ENCODE measurements at regions not wholly inside any gene's neighbourhood (a gene's known extent, or its start where the extent isn't known, plus 50 kb on each side); places are given as distances from the start of the nearest gene placed in this dataset.

DNA sequence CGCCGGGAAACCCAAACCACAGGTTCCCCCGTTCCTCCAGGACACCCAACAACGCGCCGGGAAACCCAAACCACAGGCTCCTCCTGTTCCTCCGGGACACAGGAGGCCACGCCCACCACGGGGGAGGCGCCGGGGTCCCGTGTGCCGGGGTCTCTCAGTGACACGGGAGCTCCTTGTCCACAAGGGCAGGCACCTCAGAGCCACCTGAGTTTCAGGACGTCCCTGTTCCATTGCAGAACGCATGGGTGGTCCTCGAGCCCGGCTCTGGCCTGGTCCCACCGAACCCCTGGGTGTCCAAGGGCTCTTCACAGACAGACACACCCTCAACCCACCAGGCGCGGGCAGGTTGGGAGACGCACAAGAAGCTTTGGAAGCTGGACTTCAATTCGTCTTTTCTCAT lies 57.6 kb upstream of the ADGRA1 start:
- Histone ChIP-seq H3K4me1 (ENCODE audit: insufficient read depth, low read length) (no peaks in the 10 kb centered on the region), H3K27me3 (ENCODE audit: insufficient read depth, low read length, poor library complexity, severe bottlenecking) (no peaks in the 10 kb centered on the region), H3K27ac (ENCODE audit: low read depth, low read length) (no peak overlapping the region), H3K4me3 (ENCODE audit: low read length) (no peak overlapping the region), H3K36me3 (ENCODE audit: insufficient read depth, low read length) (no peaks in the 10 kb centered on the region), H3K9me3 (ENCODE audit: low read length) (no peaks in the 10 kb centered on the region)
- Mint-ChIP-seq H3K27me3 (peaks cover 0 to 1% of the 10 kb centered on the region in 2 donors), H3K9me3 (no peaks in the 10 kb centered on the region), H3K36me3 (no peaks in the 10 kb centered on the region), H3K4me3 (no peak overlapping the region), H3K4me1 (no peaks in the 10 kb centered on the region), H3K27ac (no peak overlapping the region)
- ChIA-PET CTCF (no interaction called here), POLR2A (no interaction called here)
- DNase-seq, result no peak

DNA sequence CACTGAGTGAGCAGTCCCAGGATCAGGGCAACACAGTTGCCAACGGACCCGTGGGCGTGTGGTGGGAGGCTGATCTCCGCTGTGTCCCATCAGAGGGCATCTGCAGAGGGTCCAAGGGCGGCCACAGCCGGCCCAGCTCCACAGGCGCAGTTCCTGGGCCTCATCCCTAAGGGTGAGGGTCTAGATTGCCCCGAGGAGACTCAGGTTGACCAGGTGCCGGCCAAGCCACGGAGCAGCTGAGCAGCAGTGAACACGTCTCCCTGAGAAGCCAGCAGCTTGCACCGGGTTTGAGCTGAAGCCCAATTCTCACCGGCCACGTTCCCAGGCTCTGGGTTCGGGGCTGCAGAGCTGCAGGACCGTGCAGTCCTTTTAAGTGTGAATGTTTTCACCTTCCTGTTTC lies 58.8 kb upstream of the ADGRA1 start:
- ChIA-PET CTCF (no interaction called here), POLR2A (no interaction called here)
- Histone ChIP-seq H3K4me3 (ENCODE audit: low read length) (no peak overlapping the region), H3K36me3 (ENCODE audit: insufficient read depth, low read length) (no peaks in the 10 kb centered on the region), H3K27ac (ENCODE audit: low read depth, low read length) (no peak overlapping the region), H3K27me3 (ENCODE audit: insufficient read depth, low read length, poor library complexity, severe bottlenecking) (no peaks in the 10 kb centered on the region), H3K4me1 (ENCODE audit: insufficient read depth, low read length) (no peaks in the 10 kb centered on the region), H3K9me3 (ENCODE audit: low read length) (no peaks in the 10 kb centered on the region)
- Mint-ChIP-seq H3K27me3 (peaks cover 0 to 1% of the 10 kb centered on the region in 2 donors), H3K27ac (no peak overlapping the region), H3K4me3 (no peak overlapping the region), H3K36me3 (no peaks in the 10 kb centered on the region), H3K9me3 (no peaks in the 10 kb centered on the region), H3K4me1 (no peaks in the 10 kb centered on the region)
- no peak for DNase-seq

DNA sequence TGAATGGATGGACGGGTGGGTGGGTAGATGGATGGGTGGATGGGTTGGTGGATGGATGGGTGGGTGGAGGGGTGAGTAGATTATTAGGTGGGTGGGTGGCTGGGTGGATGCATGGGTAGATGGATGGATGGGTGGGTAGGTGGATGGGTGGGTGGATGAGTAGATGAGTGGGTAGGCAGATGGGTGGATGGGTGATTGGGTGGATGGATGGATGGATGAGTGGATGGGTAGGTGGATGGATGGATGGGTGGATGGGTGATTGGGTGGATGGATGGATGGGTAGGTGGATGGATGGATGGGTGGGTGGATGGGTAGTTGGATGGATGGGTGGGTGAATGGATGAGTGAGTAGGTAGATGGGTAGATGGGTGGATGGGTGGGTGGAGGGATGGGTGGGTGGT lies 59.6 kb upstream of the ADGRA1 start:
- Mint-ChIP-seq H3K4me1 (no peaks in the 10 kb centered on the region), H3K27ac (no peak overlapping the region), H3K4me3 (no peak overlapping the region), H3K27me3 (peaks cover 0 to 1% of the 10 kb centered on the region in 2 donors), H3K9me3 (no peaks in the 10 kb centered on the region), H3K36me3 (no peaks in the 10 kb centered on the region)
- Histone ChIP-seq H3K9me3 (ENCODE audit: low read length) (no peaks in the 10 kb centered on the region), H3K27ac (ENCODE audit: low read depth, low read length) (no peak overlapping the region), H3K4me3 (ENCODE audit: low read length) (no peak overlapping the region), H3K36me3 (ENCODE audit: insufficient read depth, low read length) (no peaks in the 10 kb centered on the region), H3K27me3 (ENCODE audit: insufficient read depth, low read length, poor library complexity, severe bottlenecking) (no peaks in the 10 kb centered on the region), H3K4me1 (ENCODE audit: insufficient read depth, low read length) (no peaks in the 10 kb centered on the region)
- ChIA-PET CTCF (no interaction called here), POLR2A (no interaction called here)
- no peak for DNase-seq

DNA sequence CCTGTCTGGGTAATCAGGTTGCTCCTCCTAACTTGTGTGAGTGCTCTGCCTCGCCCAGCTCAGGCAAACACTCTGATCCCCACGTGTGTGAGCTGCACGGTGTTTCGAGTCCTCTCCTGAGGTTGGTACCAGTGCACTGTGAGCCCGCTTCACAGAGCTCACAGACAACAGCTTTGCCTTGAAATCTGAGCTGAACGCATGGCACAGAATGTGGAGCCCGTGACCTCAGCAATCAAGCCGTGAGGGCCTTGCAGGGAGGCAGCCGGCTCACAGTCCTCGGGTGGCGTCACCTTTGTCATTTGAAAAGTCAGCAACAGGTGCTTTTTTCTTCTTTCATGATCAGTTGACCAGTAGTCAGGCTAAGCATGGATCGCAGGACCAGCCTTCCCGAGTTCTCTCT lies 60.2 kb upstream of the ADGRA1 start:
- Mint-ChIP-seq H3K36me3 (no peaks in the 10 kb centered on the region), H3K9me3 (no peaks in the 10 kb centered on the region), H3K4me1 (no peaks in the 10 kb centered on the region), H3K4me3 (no peak overlapping the region), H3K27me3 (no peaks in the 10 kb centered on the region), H3K27ac (no peak overlapping the region)
- Histone ChIP-seq H3K36me3 (ENCODE audit: insufficient read depth, low read length) (no peaks in the 10 kb centered on the region), H3K9me3 (ENCODE audit: low read length) (no peaks in the 10 kb centered on the region), H3K4me1 (ENCODE audit: insufficient read depth, low read length) (no peaks in the 10 kb centered on the region), H3K27me3 (ENCODE audit: insufficient read depth, low read length, poor library complexity, severe bottlenecking) (no peaks in the 10 kb centered on the region), H3K27ac (ENCODE audit: low read depth, low read length) (no peak overlapping the region), H3K4me3 (ENCODE audit: low read length) (no peak overlapping the region)
- DNase-seq, result no peak
- CTCF ChIA-PET, result no interaction called here
- POLR2A ChIA-PET, result no interaction called here

DNA sequence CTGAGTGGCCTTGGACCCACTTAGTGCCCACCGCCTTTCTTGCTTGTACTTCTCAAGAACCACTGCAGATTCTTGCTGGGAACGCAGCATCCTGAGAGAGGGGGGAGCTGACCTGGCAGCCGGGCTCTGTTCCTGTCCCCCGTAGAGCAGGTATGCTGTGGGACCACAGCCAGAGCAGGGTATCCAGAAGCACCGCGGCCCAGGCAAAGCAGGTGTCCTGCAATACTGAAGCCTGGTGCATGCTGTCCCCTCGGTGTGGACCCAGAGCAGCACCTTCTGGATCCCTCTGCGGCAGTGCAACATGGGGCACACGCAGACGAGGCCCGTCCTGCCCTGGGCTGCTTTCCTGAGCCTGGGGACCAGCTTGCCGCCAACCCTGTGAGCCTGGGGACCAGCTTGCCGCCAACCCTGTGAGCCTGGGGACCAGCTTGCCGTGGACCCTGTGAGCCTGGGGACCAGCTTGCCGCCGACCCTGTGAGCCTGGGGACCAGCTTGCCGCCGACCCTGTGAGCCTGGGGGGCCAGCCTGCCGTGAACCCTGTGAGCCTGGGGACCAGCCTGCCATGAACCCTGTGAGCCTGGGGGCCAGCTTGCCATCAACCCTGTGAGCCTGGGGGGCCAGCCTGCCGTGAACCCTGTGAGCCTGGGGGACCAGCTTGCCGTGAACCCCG lies 60.9 kb upstream of the ADGRA1 start:
- Mint-ChIP-seq H3K9me3 (no peaks in the 10 kb centered on the region), H3K4me1 (no peaks in the 10 kb centered on the region), H3K4me3 (no peak overlapping the region), H3K27ac (no peak overlapping the region), H3K36me3 (no peaks in the 10 kb centered on the region), H3K27me3 (no peaks in the 10 kb centered on the region)
- Histone ChIP-seq H3K36me3 (ENCODE audit: insufficient read depth, low read length) (no peaks in the 10 kb centered on the region), H3K4me1 (ENCODE audit: insufficient read depth, low read length) (no peaks in the 10 kb centered on the region), H3K27me3 (ENCODE audit: insufficient read depth, low read length, poor library complexity, severe bottlenecking) (no peaks in the 10 kb centered on the region), H3K9me3 (ENCODE audit: low read length) (no peaks in the 10 kb centered on the region), H3K4me3 (ENCODE audit: low read length) (no peak overlapping the region), H3K27ac (ENCODE audit: low read depth, low read length) (no peak overlapping the region)
- POLR2A ChIA-PET, result no interaction called here
- CTCF ChIA-PET, result no interaction called here
- no peak for DNase-seq

DNA sequence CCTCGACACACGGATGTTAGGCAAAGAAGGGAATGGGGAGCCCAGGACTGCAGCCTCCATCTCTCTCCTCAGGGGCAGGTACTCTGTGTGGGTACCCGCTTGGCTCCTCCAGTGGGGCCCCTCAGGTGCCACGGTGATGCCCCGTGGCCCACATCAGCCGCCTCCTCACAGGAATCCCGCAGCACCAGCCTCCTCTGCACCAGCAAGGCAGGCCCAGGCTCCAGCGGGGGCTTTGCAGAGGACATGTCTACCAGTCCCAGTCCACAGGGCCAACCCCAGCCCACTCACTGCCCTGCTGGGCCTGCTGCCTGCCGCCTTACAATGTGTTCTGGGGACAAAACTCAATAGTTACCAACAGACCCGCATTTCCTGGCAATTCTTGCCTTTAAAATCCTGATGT lies 61.6 kb upstream of the ADGRA1 start:
- Histone ChIP-seq H3K4me3 (ENCODE audit: low read length) (no peak overlapping the region), H3K27ac (ENCODE audit: low read depth, low read length) (no peak overlapping the region), H3K4me1 (ENCODE audit: insufficient read depth, low read length) (no peaks in the 10 kb centered on the region), H3K27me3 (ENCODE audit: insufficient read depth, low read length, poor library complexity, severe bottlenecking) (no peaks in the 10 kb centered on the region), H3K36me3 (ENCODE audit: insufficient read depth, low read length) (no peaks in the 10 kb centered on the region), H3K9me3 (ENCODE audit: low read length) (no peaks in the 10 kb centered on the region)
- H3K4me3 Mint-ChIP-seq, result no peak overlapping the region
- H3K27ac Mint-ChIP-seq, result no peak overlapping the region
- H3K4me1 Mint-ChIP-seq, result no peaks in the 10 kb centered on the region
- no peaks in the 10 kb centered on the region for H3K9me3 Mint-ChIP-seq
- H3K27me3 Mint-ChIP-seq, result no peaks in the 10 kb centered on the region
- no peaks in the 10 kb centered on the region for H3K36me3 Mint-ChIP-seq
- DNase-seq, result no peak
- CTCF ChIA-PET, result no interaction called here
- POLR2A ChIA-PET, result no interaction called here

DNA sequence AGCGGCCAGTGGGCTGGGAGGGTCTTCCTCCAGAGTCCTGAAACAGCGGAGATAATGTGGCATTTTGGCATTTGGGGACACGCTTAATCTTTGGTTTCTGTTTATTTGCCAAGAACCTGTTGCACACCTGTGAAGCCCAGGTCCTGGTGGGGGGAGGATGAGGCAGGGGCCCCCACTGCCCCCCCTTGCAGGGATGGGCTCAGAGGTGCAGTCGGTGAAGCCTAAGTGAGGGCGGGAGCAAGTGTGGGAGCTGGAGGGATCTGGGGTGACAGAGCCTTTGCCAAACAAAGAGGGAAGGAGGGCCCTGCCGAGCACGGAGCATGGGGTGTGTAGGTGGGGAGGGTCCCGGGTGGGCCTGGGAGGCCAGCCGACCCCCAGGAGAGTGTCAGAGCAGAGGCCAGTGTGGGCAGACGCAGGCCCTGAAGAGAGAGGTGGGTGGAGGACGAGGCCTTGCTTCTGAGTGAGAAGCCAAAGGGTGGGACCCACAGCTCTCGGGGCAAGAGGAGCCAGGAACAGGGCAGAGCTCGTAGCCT lies 62.1 kb upstream of the ADGRA1 start:
- Mint-ChIP-seq H3K4me3 (no peak overlapping the region), H3K27me3 (no peaks in the 10 kb centered on the region), H3K36me3 (no peaks in the 10 kb centered on the region), H3K27ac (no peak overlapping the region), H3K4me1 (no peaks in the 10 kb centered on the region), H3K9me3 (no peaks in the 10 kb centered on the region)
- H3K27ac ChIP-seq (ENCODE audit: low read depth, low read length), result no peak overlapping the region
- no peaks in the 10 kb centered on the region for H3K9me3 ChIP-seq (ENCODE audit: low read length)
- no peak overlapping the region for H3K4me3 ChIP-seq (ENCODE audit: low read length)
- POLR2A ChIA-PET, result no interaction called here
- CTCF ChIA-PET, result no interaction called here
- H3K4me1 ChIP-seq (ENCODE audit: insufficient read depth, low read length), result no peaks in the 10 kb centered on the region
- no peak for DNase-seq
- H3K27me3 ChIP-seq (ENCODE audit: insufficient read depth, low read length, poor library complexity, severe bottlenecking), result no peaks in the 10 kb centered on the region
- H3K36me3 ChIP-seq (ENCODE audit: insufficient read depth, low read length), result no peaks in the 10 kb centered on the region

DNA sequence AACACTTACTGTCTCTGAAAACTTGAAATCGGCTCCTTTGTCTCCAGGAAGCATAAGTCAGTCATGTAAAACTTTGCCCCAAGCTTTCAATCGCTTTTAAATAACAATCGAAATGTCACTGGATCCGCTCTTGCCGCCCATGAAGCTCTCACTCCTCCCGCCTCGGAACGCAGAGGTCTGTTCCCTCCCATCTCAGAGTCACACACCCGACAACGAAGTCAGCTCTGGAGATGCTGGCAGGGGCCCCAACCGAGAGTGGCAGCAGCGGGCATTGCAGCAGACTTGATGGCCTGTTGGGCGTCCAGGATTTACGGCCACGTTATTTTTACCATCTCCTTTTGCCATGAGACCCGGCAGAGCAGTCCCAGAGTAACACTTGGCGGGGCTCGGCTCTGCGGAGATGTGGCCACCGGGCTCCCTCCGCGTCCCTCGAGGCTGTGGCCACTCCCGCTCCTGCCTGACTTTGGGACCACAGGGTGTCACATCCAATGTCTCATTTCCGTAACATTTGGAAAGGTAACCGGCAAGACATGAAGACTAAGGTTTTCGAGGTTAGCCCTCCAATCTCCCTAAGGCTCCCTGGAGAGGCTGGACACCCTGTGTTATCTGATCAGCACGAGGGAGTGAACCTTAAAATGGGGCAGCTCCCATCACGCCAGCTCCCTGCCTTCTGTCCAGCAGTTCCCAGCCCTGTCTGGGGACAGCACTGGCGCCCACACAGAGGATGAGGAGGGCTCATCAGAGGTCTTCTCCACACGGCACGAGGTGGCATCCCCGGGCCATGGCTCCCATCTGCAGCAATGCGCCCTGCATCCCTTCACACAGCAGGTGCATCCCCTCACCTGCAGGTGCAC lies 62.8 kb upstream of the ADGRA1 start:
- Mint-ChIP-seq H3K36me3 (no peaks in the 10 kb centered on the region), H3K4me1 (no peaks in the 10 kb centered on the region), H3K9me3 (no peaks in the 10 kb centered on the region), H3K27ac (no peak overlapping the region), H3K4me3 (no peak overlapping the region), H3K27me3 (no peaks in the 10 kb centered on the region)
- CTCF ChIA-PET, result no interaction called here
- Histone ChIP-seq H3K9me3 (ENCODE audit: low read length) (no peaks in the 10 kb centered on the region), H3K36me3 (ENCODE audit: insufficient read depth, low read length) (no peaks in the 10 kb centered on the region), H3K27ac (ENCODE audit: low read depth, low read length) (no peak overlapping the region), H3K4me1 (ENCODE audit: insufficient read depth, low read length) (no peaks in the 10 kb centered on the region), H3K27me3 (ENCODE audit: insufficient read depth, low read length, poor library complexity, severe bottlenecking) (no peaks in the 10 kb centered on the region), H3K4me3 (ENCODE audit: low read length) (no peak overlapping the region)
- no peak for DNase-seq
- POLR2A ChIA-PET, result no interaction called here
